ENCODE measurements at regions not wholly inside any gene's neighbourhood (a gene's known extent, or its start where the extent isn't known, plus 50 kb on each side); places are given as distances from the start of the nearest gene placed in this dataset.

- Histone ChIP-seq H2AFZ (replicated peaks; ENCODE audit: low read length, poor library complexity) (no peak overlapping the region), H3K4ac (ENCODE audit: low read depth, low read length) (no peak overlapping the region), H3K56ac (ENCODE audit: extremely low read depth, insufficient read depth, low read length) (no peak overlapping the region), H3K79me1 (ENCODE audit: low read depth in 1 of 2, low read length in 2 of 2) (no peaks in the 10 kb centered on the region; a peak in 1 of 4 replicates), H3K27ac (ENCODE audit: insufficient read depth, low read length) (no peak overlapping the region), H2BK20ac (ENCODE audit: low read depth, low read length) (no peak overlapping the region), H2BK120ac (ENCODE audit: low read depth, low read length) (no peak overlapping the region), H3K27me3 (ENCODE audit: control insufficient read depth, insufficient read depth, low read length) (no peaks in the 10 kb centered on the region), H3K9me3 (ENCODE audit: control insufficient read depth, insufficient read depth, low read length) (no peaks in the 10 kb centered on the region), H2AK5ac (ENCODE audit: low read depth, low read length) (no peak overlapping the region), H2AK9ac (replicated peaks; ENCODE audit: low read depth, low read length, poor library complexity) (no peak overlapping the region), H3K4me2 (ENCODE audit: low read depth, low read length) (no peak overlapping the region), H4K5ac (ENCODE audit: low read depth, low read length) (no peak overlapping the region), H3K23ac (ENCODE audit: low read depth, low read length) (no peak overlapping the region), H4K20me1 (ENCODE audit: insufficient read depth, low read length) (no peaks in the 10 kb centered on the region), H4K91ac (ENCODE audit: insufficient read depth, low read depth, low read length) (no peak overlapping the region), H3K14ac (replicated peaks; ENCODE audit: low read depth, low read length) (no peak overlapping the region), H3K18ac (ENCODE audit: low read depth, low read length) (no peak overlapping the region), H3K9me1 (ENCODE audit: insufficient read depth, low read length) (no peaks in the 10 kb centered on the region), H3K9ac (ENCODE audit: low read depth, low read length) (no peak overlapping the region), H3K36me3 (ENCODE audit: control insufficient read depth, insufficient read depth, low read length) (no peaks in the 10 kb centered on the region), H3K4me3 (ENCODE audit: insufficient read depth, low read depth, low read length) (no peak overlapping the region), H2BK15ac (ENCODE audit: low read depth, low read length) (no peak overlapping the region), H3K4me1 (ENCODE audit: control insufficient read depth, insufficient read depth, low read length) (no peaks in the 10 kb centered on the region), H4K8ac (ENCODE audit: low read depth in 2 of 2, low read length in 2 of 2) (no peak overlapping the region), H2BK5ac (ENCODE audit: low read depth, low read length, poor library complexity, severe bottlenecking) (no peak overlapping the region)
- no peak for TF ChIP-seq CEBPB (IDR thresholded peaks at IDR 0.05; ENCODE audit: low read depth, low read length)
- no peak for TF ChIP-seq FOS (IDR thresholded peaks at IDR 0.05; ENCODE audit: low read depth, low read length)
- TF ChIP-seq, protein P1, sequence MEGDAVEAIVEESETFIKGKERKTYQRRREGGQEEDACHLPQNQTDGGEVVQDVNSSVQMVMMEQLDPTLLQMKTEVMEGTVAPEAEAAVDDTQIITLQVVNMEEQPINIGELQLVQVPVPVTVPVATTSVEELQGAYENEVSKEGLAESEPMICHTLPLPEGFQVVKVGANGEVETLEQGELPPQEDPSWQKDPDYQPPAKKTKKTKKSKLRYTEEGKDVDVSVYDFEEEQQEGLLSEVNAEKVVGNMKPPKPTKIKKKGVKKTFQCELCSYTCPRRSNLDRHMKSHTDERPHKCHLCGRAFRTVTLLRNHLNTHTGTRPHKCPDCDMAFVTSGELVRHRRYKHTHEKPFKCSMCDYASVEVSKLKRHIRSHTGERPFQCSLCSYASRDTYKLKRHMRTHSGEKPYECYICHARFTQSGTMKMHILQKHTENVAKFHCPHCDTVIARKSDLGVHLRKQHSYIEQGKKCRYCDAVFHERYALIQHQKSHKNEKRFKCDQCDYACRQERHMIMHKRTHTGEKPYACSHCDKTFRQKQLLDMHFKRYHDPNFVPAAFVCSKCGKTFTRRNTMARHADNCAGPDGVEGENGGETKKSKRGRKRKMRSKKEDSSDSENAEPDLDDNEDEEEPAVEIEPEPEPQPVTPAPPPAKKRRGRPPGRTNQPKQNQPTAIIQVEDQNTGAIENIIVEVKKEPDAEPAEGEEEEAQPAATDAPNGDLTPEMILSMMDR (conservative IDR thresholded peaks at IDR 0.05; ENCODE audit: low read depth, low read length) = no peak
- TF ChIP-seq USF2 (IDR thresholded peaks at IDR 0.05; ENCODE audit: low read depth, low read length) = no peak
- TF ChIP-seq SMC3 (IDR thresholded peaks at IDR 0.05; ENCODE audit: low read depth, low read length) = no peak
- TF ChIP-seq RCOR1 (IDR thresholded peaks at IDR 0.05; ENCODE audit: insufficient replicate concordance, low read length) = no peak
- TF ChIP-seq MAZ (IDR thresholded peaks at IDR 0.05; ENCODE audit: borderline replicate concordance, low read depth, low read length) = no peak
- TF ChIP-seq MAFK (IDR thresholded peaks at IDR 0.05; ENCODE audit: low read depth, low read length) = no peak
- TF ChIP-seq MXI1 (IDR thresholded peaks at IDR 0.05; ENCODE audit: borderline replicate concordance, low read depth, low read length) = no peak
- dilution Hi-C loops (cut with HindIII; ENCODE audit: low sequenced_read_pairs, unreplicated experiment) (no loop called here), intact Hi-C loops (cut with micrococcal nuclease) (no loop called here), in situ Hi-C loops (cut with MboI; ENCODE audit: low sequenced_read_pairs) (no loop called here)
- ATAC-seq (ENCODE audit: low read depth) = no peak
- no TSS peak for BruUV-seq (replicated peaks)
- DNase-seq = no peak
- no CpG with 5 or more reads among the region's 3 CpGs for WGBS, 2 experiments (ENCODE audit: extremely low coverage in 2 of 2, insufficient read length in 1 of 2)
- ChIA-PET CTCF (no interaction called here), POLR2A (ENCODE audit: unreplicated experiment) (no interaction called here)
Observed at GRCh38 chr4:41377196-41377595, 120.5 kb downstream of the UCHL1 start.

Data from IMR-90 (cell line).